ENCODE measurements at regions not wholly inside any gene's neighbourhood (a gene's known extent, or its start where the extent isn't known, plus 50 kb on each side); places are given as distances from the start of the nearest gene placed in this dataset.

DNA sequence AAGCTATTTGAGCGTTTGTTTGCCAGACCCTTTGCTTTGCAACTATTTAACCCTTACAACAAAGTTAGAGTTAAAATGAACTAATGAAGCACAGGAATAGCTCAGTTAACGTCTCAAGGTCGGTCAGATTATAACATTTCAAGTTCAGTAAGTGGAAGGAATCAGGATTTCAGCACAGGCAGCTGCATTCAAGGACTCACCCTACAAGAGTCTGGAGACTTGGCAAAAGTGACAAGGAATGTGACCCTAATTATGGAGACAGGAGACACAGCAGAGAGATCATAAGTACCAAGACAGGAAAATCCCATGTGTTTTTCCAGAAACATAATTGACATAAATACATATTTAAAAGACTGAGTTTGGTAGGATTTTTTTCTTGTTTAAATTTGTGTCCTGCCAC, 1481.7 kb downstream of the TECRL start:
- TF ChIP-seq EZH2 (IDR thresholded peaks at IDR 0.05): no peak
- TF ChIP-seq POLR2AphosphoS5 (IDR thresholded peaks at IDR 0.05; ENCODE audit: borderline replicate concordance, low read depth, low read length): no peak
- no peak for TF ChIP-seq FOXP2 (optimal IDR thresholded peaks at IDR 0.05; ENCODE audit: control extremely low read depth, extremely low read length, insufficient read depth)

All from SK-N-MC (cell line).